IMR-90 (cell line): ENCODE measurements at regions not wholly inside any gene's neighbourhood (a gene's known extent, or its start where the extent isn't known, plus 50 kb on each side); places are given as distances from the start of the nearest gene placed in this dataset. TPM values are rescaled to one million over a fixed set of nuclear protein-coding genes. Genes with fewer than 3 reads are reported as not detected.
A peak's percentile ranks its signal among the peaks of the same experiment; 100 is the strongest.

ENCODE experiments used
- ATAC-seq: fragments of 200-7000 bp; cut with Tn5 transposase; 2 replicates; pipeline ENCODE4 v1.9.1; 2020; ENCODE audit warnings: low read depth, mild to moderate bottlenecking, moderate library complexity
- BruUV-seq: library from RNA; stranded (reverse); fragments of 400-500 nt; replicated peaks from 2 replicates; lab custom pipeline; 2021; lab: Mats Ljungman, UMichigan
- CTCF ChIA-PET: fragments of 300-600 bp; formaldehyde crosslinking; extraction: SDS; loops from one replicate; lab custom pipeline; 2021; ENCODE audit warnings: antibody characterized with exemption; lab: Yijun Ruan, JAX
- POLR2A ChIA-PET: fragments of 300-600 bp; sonication (Branson Sonifier 250); formaldehyde crosslinking; loops from one replicate; lab custom pipeline; 2022; ENCODE audit warnings: antibody characterized with exemption; ENCODE audit not compliant: unreplicated experiment; lab: Charles Lee
- DNase-seq: peaks from one replicate; pipeline ENCODE4 v3.0.0; 2013
- H2AFZ ChIP-seq: replicated peaks from 2 replicates; pipeline ENCODE3; 2013; ENCODE audit warnings: low read length, mild to moderate bottlenecking; ENCODE audit not compliant: poor library complexity
- H2AK5ac ChIP-seq: 2 replicates; pipeline ENCODE4 v1.6.1; 2013; ENCODE audit warnings: low read depth, low read length, inconsistent platforms
- H2AK9ac ChIP-seq: replicated peaks from 2 replicates; pipeline ENCODE3; 2013; ENCODE audit warnings: mild to moderate bottlenecking, low read depth, low read length, moderate library complexity; ENCODE audit not compliant: poor library complexity
- H2BK120ac ChIP-seq: 2 replicates; pipeline ENCODE4 v1.6.1; 2013; ENCODE audit warnings: low read depth, low read length, inconsistent platforms
- H2BK15ac ChIP-seq: 3 replicates; pipeline ENCODE4 v1.6.1; 2013; ENCODE audit warnings: low read depth, low read length, inconsistent platforms
- H2BK20ac ChIP-seq: 2 replicates; pipeline ENCODE4 v1.6.1; 2013; ENCODE audit warnings: low read depth, mild to moderate bottlenecking, inconsistent platforms, low read length, moderate library complexity
- H2BK5ac ChIP-seq: 2 replicates; pipeline ENCODE4 v1.6.1; 2013; ENCODE audit warnings: mild to moderate bottlenecking, low read depth, low read length, inconsistent platforms; ENCODE audit not compliant: poor library complexity, severe bottlenecking
- H3K14ac ChIP-seq: replicated peaks from 2 replicates; pipeline ENCODE4 v1.6.1; 2013; ENCODE audit warnings: low read depth, low read length, inconsistent platforms
- H3K18ac ChIP-seq: 2 replicates; pipeline ENCODE4 v1.6.1; 2013; ENCODE audit warnings: low read depth, low read length, control low read depth
- H3K23ac ChIP-seq: 2 replicates; pipeline ENCODE4 v1.6.1; 2013; ENCODE audit warnings: low read depth, low read length, inconsistent platforms
- H3K27ac ChIP-seq: 2 replicates; pipeline ENCODE4 v1.5.1; 2013; ENCODE audit warnings: mild to moderate bottlenecking, control low read depth, low read length; ENCODE audit not compliant: insufficient read depth
- H3K27me3 ChIP-seq: 2 replicates; pipeline ENCODE4 v1.6.1; 2013; ENCODE audit warnings: low read length; ENCODE audit not compliant: control insufficient read depth, insufficient read depth
- H3K36me3 ChIP-seq: 2 replicates; pipeline ENCODE4 v1.6.1; 2013; ENCODE audit warnings: low read length, mixed read lengths; ENCODE audit not compliant: control insufficient read depth, insufficient read depth
- H3K4ac ChIP-seq: 2 replicates; pipeline ENCODE4 v1.6.1; 2013; ENCODE audit warnings: low read depth, low read length, inconsistent platforms
- H3K4me1 ChIP-seq: 2 replicates; pipeline ENCODE4 v1.6.1; 2013; ENCODE audit warnings: low read length, mixed read lengths; ENCODE audit not compliant: control insufficient read depth, insufficient read depth
- H3K4me2 ChIP-seq: 2 replicates; pipeline ENCODE4 v1.6.1; 2013; ENCODE audit warnings: low read depth, mild to moderate bottlenecking, control low read depth, low read length, moderate library complexity
- H3K4me3 ChIP-seq: 2 replicates; pipeline ENCODE4 v1.5.1; 2013; ENCODE audit warnings: low read depth, mild to moderate bottlenecking, control low read depth, low read length, moderate library complexity; ENCODE audit not compliant: insufficient read depth
- H3K56ac ChIP-seq: 2 replicates; pipeline ENCODE4 v1.6.1; 2013; ENCODE audit warnings: low read length, inconsistent platforms; ENCODE audit not compliant: insufficient read depth; ENCODE audit errors: extremely low read depth
- H3K79me1 ChIP-seq, 2 experiments: 2 replicates each; pipeline ENCODE4 v1.6.1; 2013; ENCODE audit warnings: low read length in 2 of 2, inconsistent platforms in 1 of 2, low read depth in 1 of 2
- H3K9ac ChIP-seq: 2 replicates; pipeline ENCODE4 v1.6.1; 2013; ENCODE audit warnings: low read depth, low read length, control low read depth
- H3K9me1 ChIP-seq: 2 replicates; pipeline ENCODE4 v1.6.1; 2013; ENCODE audit warnings: low read length, inconsistent platforms; ENCODE audit not compliant: insufficient read depth
- H3K9me3 ChIP-seq: 2 replicates; pipeline ENCODE4 v1.6.1; 2013; ENCODE audit warnings: low read length; ENCODE audit not compliant: control insufficient read depth, insufficient read depth
- H4K20me1 ChIP-seq: 2 replicates; pipeline ENCODE4 v1.6.1; 2013; ENCODE audit warnings: low read length, inconsistent platforms; ENCODE audit not compliant: insufficient read depth
- H4K5ac ChIP-seq: 2 replicates; pipeline ENCODE4 v1.6.1; 2013; ENCODE audit warnings: mild to moderate bottlenecking, low read depth, low read length, control low read depth
- H4K8ac ChIP-seq, 2 experiments: 2 replicates each; pipeline ENCODE4 v1.6.1; 2013; ENCODE audit warnings: low read depth in 2 of 2, low read length in 2 of 2, control low read depth in 1 of 2, inconsistent platforms in 1 of 2
- H4K91ac ChIP-seq: 2 replicates; pipeline ENCODE4 v1.6.1; 2013; ENCODE audit warnings: low read depth, low read length, inconsistent platforms; ENCODE audit not compliant: insufficient read depth
- CEBPB ChIP-seq: IDR thresholded peaks from 2 replicates; pipeline ENCODE4 v1.6.1; 2012; ENCODE audit warnings: low read depth, low read length, improper control_type of control experiment
- WGBS, 2 experiments: methylation state at CpG; one replicate each; pipeline versions ENCODE4 v1.1.5 to v1.1.7; 2013; ENCODE audit warnings: missing lambda C conversion rate in 2 of 2; ENCODE audit not compliant: insufficient read length in 1 of 2; ENCODE audit errors: extremely low coverage in 2 of 2; 5-methylcytosine and 5-hydroxymethylcytosine counted together
- dilution Hi-C: fragments of 300-500 bp; cut with HindIII; formaldehyde crosslinking; loops from one replicate; pipeline ENCODE4 v1.14.3; 2018; ENCODE audit warnings: low sequenced_read_pairs; ENCODE audit not compliant: unreplicated experiment
- in situ Hi-C: fragments of 300-500 bp; cut with MboI; formaldehyde crosslinking; loops from 3 replicates; pipeline ENCODE4 v1.14.3; 2019; ENCODE audit warnings: low sequenced_read_pairs, inconsistent platforms, mixed read lengths
- intact Hi-C: fragments of 100-400 bp; cut with micrococcal nuclease; formaldehyde crosslinking; loops from 2 replicates; pipeline ENCODE4 v1.10.0; 2022
- microRNA-seq, 2 experiments: library from miRNA; stranded (forward) in 1 of 2; unstranded in 1 of 2; fragments of 10-50 nt in 1 of 2; fragments of <30 nt in 1 of 2; gene quantifications in 1 of 2; microRNA quantifications in 1 of 2; one replicate each; pipeline versions ENCODE3 to v1.1.0; 2013 to 2020; ENCODE audit not compliant: insufficient read depth in 1 of 2, insufficient read length in 1 of 2, unreplicated experiment in 1 of 2
- small RNA-seq, 5 experiments: library from RNA; depleted of rRNA; stranded (forward); fragments of <200 nt; gene quantifications; one replicate each; pipeline ENCODE3, GENCODE V24; 2012
- TF ChIP-seq, protein P1 (sequence below): fragments of 150-350 bp; IDR thresholded peaks from 2 replicates; pipeline ENCODE4 v1.6.1; 2016; ENCODE audit warnings: low read depth, mild to moderate bottlenecking, low read length, moderate library complexity, borderline replicate concordance

GRCh38 chr9:101791533-101791932, 53.1 kb upstream of the GRIN3A start:
- Histone ChIP-seq H3K36me3 (no peaks in the 10 kb centered on the region), H3K4me2 (no peak overlapping the region), H2BK15ac (no peak overlapping the region), H2AK5ac (no peak overlapping the region), H2BK5ac (no peak overlapping the region), H3K4me3 (no peak overlapping the region), H2AFZ (no peak overlapping the region), H3K23ac (no peak overlapping the region), H4K91ac (no peak overlapping the region), H3K79me1 (no peaks in the 10 kb centered on the region), H3K9ac (no peak overlapping the region), H3K56ac (no peak overlapping the region), H4K5ac (no peak overlapping the region), H3K27me3 (no peaks in the 10 kb centered on the region), H3K9me3 (peaks cover 6% of the 10 kb centered on the region), H3K4ac (no peak overlapping the region), H3K18ac (no peak overlapping the region), H2BK120ac (no peak overlapping the region), H3K27ac (no peak overlapping the region), H2AK9ac (no peak overlapping the region), H3K14ac (no peak overlapping the region), H4K20me1 (no peaks in the 10 kb centered on the region), H4K8ac (no peak overlapping the region), H3K9me1 (no peaks in the 10 kb centered on the region), H2BK20ac (no peak overlapping the region), H3K4me1 (no peaks in the 10 kb centered on the region)
- WGBS, 2 experiments: no CpG with 5 or more reads among the region's 6 CpGs
- TF ChIP-seq, protein P1, sequence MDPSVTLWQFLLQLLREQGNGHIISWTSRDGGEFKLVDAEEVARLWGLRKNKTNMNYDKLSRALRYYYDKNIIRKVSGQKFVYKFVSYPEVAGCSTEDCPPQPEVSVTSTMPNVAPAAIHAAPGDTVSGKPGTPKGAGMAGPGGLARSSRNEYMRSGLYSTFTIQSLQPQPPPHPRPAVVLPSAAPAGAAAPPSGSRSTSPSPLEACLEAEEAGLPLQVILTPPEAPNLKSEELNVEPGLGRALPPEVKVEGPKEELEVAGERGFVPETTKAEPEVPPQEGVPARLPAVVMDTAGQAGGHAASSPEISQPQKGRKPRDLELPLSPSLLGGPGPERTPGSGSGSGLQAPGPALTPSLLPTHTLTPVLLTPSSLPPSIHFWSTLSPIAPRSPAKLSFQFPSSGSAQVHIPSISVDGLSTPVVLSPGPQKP: no peak
- TF ChIP-seq CEBPB: 0 out of 2 replicates have a peak, but pooled peaks have one; percentile 12
- DNase-seq: no peak
- ChIA-PET POLR2A (no interaction called here), CTCF (no interaction called here)
- no peak for ATAC-seq
- intact Hi-C loops (no loop called here), dilution Hi-C loops (no loop called here), in situ Hi-C loops (no loop called here)
- no TSS peak for BruUV-seq

Small RNAs in the stretch of these regions (microRNA-seq; reads per million reads assigned to microRNA genes)
- gene RNU6-329P (ENCODE audit: insufficient read depth, insufficient read length): not detected

Small RNAs in the stretch of these regions (small RNA-seq; reads per million reads assigned to genes)
- gene RNU6-329P: 0 to 1.2 (median 0.08) reads per million in 5 experiments
